ENCODE measurements at regions not wholly inside any gene's neighbourhood (a gene's known extent, or its start where the extent isn't known, plus 50 kb on each side); places are given as distances from the start of the nearest gene placed in this dataset.
"Not testable (repeated sequence)": the region's sequence is repeated elsewhere in the genome, so short reads cannot be mapped to it uniquely, and the experiment has no call there.

- DNase-seq: no peak
Measured at GRCh38 chr13:30065181-30065580, 214.8 kb upstream of the UBL3 start.

- no peak for DNase-seq
Measured at GRCh38 chr13:30063892-30064291, 213.5 kb upstream of the UBL3 start.

- DNase-seq: no peak
Measured at GRCh38 chr13:30061217-30061616, 210.8 kb upstream of the UBL3 start.

- no peak for DNase-seq
Measured at GRCh38 chr13:30058429-30058828, 208.0 kb upstream of the UBL3 start.

GRCh38 chr13:30054546-30054945 lies 204.1 kb upstream of the UBL3 start:
- not testable (repeated sequence) for DNase-seq

- DNase-seq: no peak
Measured at GRCh38 chr13:30053939-30054338, 203.5 kb upstream of the UBL3 start.

GRCh38 chr13:30052120-30052519 lies 201.7 kb upstream of the UBL3 start:
- no peak for DNase-seq

- DNase-seq: no peak
Measured at GRCh38 chr13:30051531-30052060, 201.2 kb upstream of the UBL3 start.

GRCh38 chr13:30049692-30050091 lies 199.3 kb upstream of the UBL3 start:
- DNase-seq: no peak

GRCh38 chr13:30047154-30047874 lies 196.9 kb upstream of the UBL3 start:
- no peak for DNase-seq

GRCh38 chr13:30045916-30046704 lies 195.7 kb upstream of the UBL3 start:
- DNase-seq: no peak

GRCh38 chr13:30044932-30045331 lies 194.5 kb upstream of the UBL3 start:
- DNase-seq: no peak

GRCh38 chr13:30043631-30043925 lies 193.2 kb upstream of the UBL3 start:
- no peak for DNase-seq

- DNase-seq: no peak
Measured at GRCh38 chr13:30042891-30043630, 192.6 kb upstream of the UBL3 start.

- no peak for DNase-seq
Measured at GRCh38 chr13:30042272-30042671, 191.9 kb upstream of the UBL3 start.

- DNase-seq: no peak
Measured at GRCh38 chr13:30039511-30039911, 189.1 kb upstream of the UBL3 start.

- peak; percentile 9 for DNase-seq
Measured at GRCh38 chr13:30038884-30039283, 188.5 kb upstream of the UBL3 start.

- DNase-seq: no peak
Measured at GRCh38 chr13:30037766-30038165, 187.3 kb upstream of the UBL3 start.

- DNase-seq: no peak
Measured at GRCh38 chr13:30037306-30037705, 186.9 kb upstream of the UBL3 start.

GRCh38 chr13:30034458-30034795 lies 184.0 kb upstream of the UBL3 start:
- DNase-seq: no peak

- DNase-seq: peak; percentile 49
Measured at GRCh38 chr13:30033681-30034457, 183.5 kb upstream of the UBL3 start.

- DNase-seq: no peak
Measured at GRCh38 chr13:30032263-30032662, 181.8 kb upstream of the UBL3 start.
